Mucosa of descending colon (tissue), 3 donors: ENCODE measurements at regions not wholly inside any gene's neighbourhood (a gene's known extent, or its start where the extent isn't known, plus 50 kb on each side); places are given as distances from the start of the nearest gene placed in this dataset.
"Not testable (repeated sequence)": the region's sequence is repeated elsewhere in the genome, so short reads cannot be mapped to it uniquely, and the experiment has no call there.

Source experiments
- ATAC-seq: fragments of 200-7000 bp; cut with Tn5 transposase; one replicate; pipeline ENCODE4 v1.9.1; 2020; ENCODE audit warnings: mild to moderate bottlenecking, moderate library complexity
- DNase-seq, 3 donors: peaks; one replicate each; pipeline ENCODE4 v3.0.0-alpha.2; 2020
- H3K36me3 ChIP-seq: fragments of 200-600 bp; one replicate; pipeline ENCODE4 v1.8.0; 2021; ENCODE audit warnings: low read depth, mild to moderate bottlenecking
- H3K4me1 ChIP-seq: fragments of 200-600 bp; one replicate; pipeline ENCODE4 v1.8.0; 2021; ENCODE audit warnings: low read depth, mild to moderate bottlenecking
- H3K4me3 ChIP-seq: fragments of 200-600 bp; one replicate; pipeline ENCODE4 v1.8.0; 2021; ENCODE audit warnings: mild to moderate bottlenecking
- H3K9me3 ChIP-seq: fragments of 200-600 bp; one replicate; pipeline ENCODE4 v1.8.0; 2021; ENCODE audit warnings: mild to moderate bottlenecking
- CTCF ChIP-seq: fragments of 200-600 bp; IDR thresholded peaks from one replicate; pipeline ENCODE4 v1.8.0; 2022; ENCODE audit warnings: antibody characterized with exemption, mild to moderate bottlenecking
- intact Hi-C, 2 donors: fragments of 100-400 bp; cut with DNase I in 1 of 2; cut with micrococcal nuclease in 1 of 2; formaldehyde crosslinking; loops; one replicate each; pipeline versions ENCODE4 v1.11.0 to v1.11.1; 2022; cut with DNase I, micrococcal nuclease
- donor health status: DM: no; HTN: no; CAD: no; lungs with moderate emphysema.
- donor health status: DM: no; HTN: no; CAD: no.
- donor health status: DM: no; HTN: yes; CAD: no.

DNA sequence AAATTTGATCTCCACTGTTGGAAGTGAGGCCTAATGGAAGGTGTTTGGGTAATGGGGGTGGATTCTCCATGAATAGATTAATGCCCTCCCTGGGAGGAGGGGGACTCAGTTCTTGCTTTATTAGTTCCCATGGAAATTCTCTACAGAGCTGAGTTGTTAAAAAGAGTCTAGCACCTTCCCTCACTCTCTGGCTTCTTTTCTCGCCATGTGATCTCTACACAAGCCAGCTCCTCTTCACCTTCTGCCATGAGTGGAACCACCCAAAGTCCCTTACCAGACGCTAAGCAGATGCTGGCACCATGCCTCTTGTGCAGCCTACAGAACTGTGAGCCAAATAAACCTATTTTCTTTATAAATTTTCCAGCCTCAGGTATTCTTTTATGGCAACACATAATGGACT, 465.8 kb upstream of the ANO5 start:
- Histone ChIP-seq H3K4me3 (no peak overlapping the region), H3K9me3 (peaks cover 21% of the 10 kb centered on the region), H3K4me1 (no peaks in the 10 kb centered on the region), H3K36me3 (no peaks in the 10 kb centered on the region)
- no peak for TF ChIP-seq CTCF
- intact Hi-C loops = no loop called here
- ATAC-seq = no peak
- no peak for DNase-seq

DNA sequence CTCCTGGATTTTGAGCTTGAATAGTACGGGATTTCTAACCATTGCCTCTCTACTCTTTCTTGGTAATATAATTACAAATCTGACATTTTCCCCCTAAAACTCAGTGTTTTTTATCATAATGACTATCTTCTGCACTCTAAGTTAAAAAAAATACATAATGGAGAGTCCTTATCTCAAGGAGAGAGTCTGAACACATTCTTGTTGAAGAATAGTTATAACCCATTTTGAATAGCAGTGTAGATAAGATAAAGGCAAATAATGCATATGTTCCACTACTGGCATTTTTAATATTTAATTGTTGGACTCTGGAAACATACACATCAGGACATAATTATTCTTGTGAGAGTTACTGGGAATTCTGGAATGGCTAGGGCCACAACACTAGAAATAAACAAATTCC, 456.5 kb upstream of the ANO5 start:
- Histone ChIP-seq H3K4me1 (no peaks in the 10 kb centered on the region), H3K4me3 (no peak overlapping the region), H3K36me3 (no peaks in the 10 kb centered on the region), H3K9me3 (peaks cover 31% of the 10 kb centered on the region)
- intact Hi-C loops = no loop called here
- no peak for ATAC-seq
- DNase-seq = no peak
- no peak for TF ChIP-seq CTCF

DNA sequence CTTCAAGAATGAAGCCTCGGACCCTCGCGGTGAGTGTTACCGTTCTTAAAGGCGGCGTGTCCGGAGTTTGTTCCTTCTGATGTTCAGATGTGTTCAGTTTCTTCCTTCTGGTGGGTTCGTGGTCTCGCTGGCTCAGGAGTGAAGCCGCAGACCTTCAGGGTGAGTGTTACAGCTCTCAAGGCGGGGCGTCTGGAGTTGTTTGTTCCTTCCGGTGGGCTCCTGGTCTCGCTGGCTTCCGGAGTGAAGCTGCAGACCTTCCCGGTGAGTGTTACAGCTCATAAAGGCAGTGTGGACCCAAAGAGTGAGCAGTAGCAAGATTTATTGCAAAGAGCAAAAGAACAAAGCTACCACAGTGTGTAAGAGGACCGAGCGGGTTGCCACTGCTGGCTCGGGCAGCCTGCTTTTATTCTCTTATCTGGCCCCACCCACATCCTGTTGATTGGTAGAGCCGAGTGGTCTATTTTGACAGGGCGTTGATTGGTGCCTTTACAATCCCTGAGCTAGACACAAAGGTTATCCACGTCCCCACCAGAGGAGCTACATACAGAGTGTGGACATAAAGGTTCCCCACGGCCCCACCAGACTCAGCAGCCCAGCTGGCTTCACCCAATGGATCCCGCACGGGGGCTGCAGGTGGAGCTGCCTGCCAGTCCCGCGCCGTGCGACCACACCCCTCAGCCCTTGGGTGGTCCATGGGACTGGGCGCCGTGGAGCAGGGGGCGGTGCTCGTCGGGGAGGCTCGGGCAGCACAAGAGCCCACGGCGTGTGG, 440.2 kb upstream of the ANO5 start:
- not testable (repeated sequence) for ATAC-seq, H3K4me1 ChIP-seq, DNase-seq

DNA sequence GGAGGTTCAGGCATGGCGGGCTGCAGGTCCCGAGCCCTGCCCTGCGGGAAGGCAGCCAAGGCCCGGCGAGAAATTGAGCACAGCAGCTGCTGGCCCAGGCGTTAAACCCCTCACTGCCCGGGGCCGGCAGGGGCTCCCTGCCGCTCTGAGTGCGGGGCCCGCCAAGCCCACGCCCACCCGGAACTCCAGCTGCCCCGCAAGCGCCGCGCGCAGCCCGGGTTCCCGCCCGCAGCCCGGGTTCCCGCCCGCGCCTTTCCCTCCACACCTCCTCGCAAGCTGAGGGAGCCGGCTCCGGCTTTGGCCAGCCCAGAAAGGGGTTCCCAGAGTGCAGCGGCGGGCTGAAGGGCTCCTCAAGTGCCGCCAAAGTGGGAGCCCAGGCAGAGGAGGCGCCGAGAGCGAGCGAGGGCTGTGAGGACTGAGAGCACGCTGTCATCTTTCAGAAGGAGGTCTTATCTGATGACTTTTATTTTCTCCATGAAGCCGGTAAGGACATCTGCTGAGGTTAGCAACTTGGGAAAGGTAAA, 439.6 kb upstream of the ANO5 start:
- H3K4me3 ChIP-seq, intact Hi-C loops, DNase-seq, H3K36me3 ChIP-seq, H3K4me1 ChIP-seq, ATAC-seq: not testable (repeated sequence)
- peaks cover 31% of the 10 kb centered on the region for H3K9me3 ChIP-seq

More for the DNA sequence above, 440.2 kb upstream of the ANO5 start:
- H3K9me3 ChIP-seq = peaks cover 26% of the 10 kb centered on the region
- intact Hi-C loops, H3K4me3 ChIP-seq, H3K36me3 ChIP-seq: not testable (repeated sequence)

GRCh38 chr11:21761000-21761399, 431.9 kb upstream of the ANO5 start:
- no peaks in the 10 kb centered on the region for H3K36me3 ChIP-seq
- no peak overlapping the region for H3K4me3 ChIP-seq
- no peaks in the 10 kb centered on the region for H3K4me1 ChIP-seq
- intact Hi-C loops = no loop called here
- DNase-seq (no peak), ATAC-seq (no peak)
- no peak for TF ChIP-seq CTCF
- peaks cover 45% of the 10 kb centered on the region for H3K9me3 ChIP-seq

DNA sequence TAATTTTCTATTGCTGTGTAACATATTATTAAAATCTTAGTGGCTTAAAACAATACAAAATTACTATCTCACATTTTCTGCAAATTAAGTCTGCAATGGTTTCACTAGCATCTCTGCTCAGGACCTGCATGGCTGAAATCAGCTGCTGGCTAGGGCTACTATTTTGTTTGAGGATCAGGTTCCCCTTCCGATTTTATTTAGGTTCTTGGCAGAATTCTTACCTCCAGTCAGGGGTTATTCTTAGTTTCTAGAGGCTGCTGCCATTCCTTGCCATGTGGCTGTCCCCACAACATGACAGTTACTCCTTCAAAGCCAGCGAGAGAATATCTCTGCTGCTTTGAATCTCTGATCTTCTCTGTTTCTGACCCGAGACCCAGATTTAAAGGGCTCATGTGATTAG, 424.5 kb upstream of the ANO5 start:
- DNase-seq (no peak), ATAC-seq (no peak)
- intact Hi-C loops = no loop called here
- TF ChIP-seq CTCF = no peak
- no peaks in the 10 kb centered on the region for H3K4me1 ChIP-seq
- H3K4me3 ChIP-seq = no peak overlapping the region
- H3K9me3 ChIP-seq = peaks cover 12% of the 10 kb centered on the region
- no peaks in the 10 kb centered on the region for H3K36me3 ChIP-seq
